ENCODE measurements at regions not wholly inside any gene's neighbourhood (a gene's known extent, or its start where the extent isn't known, plus 50 kb on each side); places are given as distances from the start of the nearest gene placed in this dataset.

DNA sequence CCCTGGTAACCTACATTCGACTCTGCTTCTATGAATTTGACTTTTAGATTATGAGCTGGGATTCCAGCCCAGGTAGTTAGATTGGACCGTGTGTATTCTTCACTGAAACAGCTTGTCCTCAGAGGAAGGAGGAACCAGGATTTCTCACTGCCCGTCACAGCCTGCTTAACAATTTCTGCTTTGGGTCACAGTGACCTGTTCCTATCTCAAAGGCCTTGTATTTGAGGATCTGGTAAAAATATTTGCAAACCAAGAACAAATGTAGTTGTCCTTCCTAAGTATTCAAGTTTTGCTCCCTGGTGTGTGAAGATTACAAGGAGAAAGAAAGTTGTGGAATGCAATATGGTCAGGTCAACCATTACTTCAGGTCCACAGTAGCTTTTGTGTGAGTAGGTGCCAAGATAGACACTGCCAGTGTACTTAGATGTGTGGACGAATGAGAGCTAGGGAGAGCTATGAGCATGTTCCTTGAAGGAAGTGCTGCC is 55.1 kb downstream of the KIF4B start:
- DNase-seq, result no peak

DNA sequence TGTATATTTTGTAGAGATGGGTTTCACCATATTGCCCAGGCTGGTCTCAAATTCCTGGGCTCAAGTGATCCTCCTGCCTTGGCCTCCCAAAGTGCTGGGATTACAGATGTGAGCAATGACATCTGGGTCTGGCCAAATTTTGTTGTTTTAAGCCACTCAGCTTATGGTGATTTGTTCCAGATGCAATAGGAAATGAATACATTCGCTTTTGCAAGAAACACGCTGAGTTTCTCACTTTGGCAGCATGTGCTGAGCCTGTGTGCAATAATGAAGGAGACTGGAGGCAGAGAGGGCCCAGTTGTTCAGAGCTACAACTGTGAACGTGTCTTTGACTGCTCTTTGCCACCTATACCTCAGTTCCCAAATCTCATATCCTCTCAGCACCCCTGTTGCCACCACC is 56.4 kb downstream of the KIF4B start:
- DNase-seq, result no peak

GRCh38 chr5:155070781-155071180 is 57.2 kb downstream of the KIF4B start:
- DNase-seq, result no peak

DNA sequence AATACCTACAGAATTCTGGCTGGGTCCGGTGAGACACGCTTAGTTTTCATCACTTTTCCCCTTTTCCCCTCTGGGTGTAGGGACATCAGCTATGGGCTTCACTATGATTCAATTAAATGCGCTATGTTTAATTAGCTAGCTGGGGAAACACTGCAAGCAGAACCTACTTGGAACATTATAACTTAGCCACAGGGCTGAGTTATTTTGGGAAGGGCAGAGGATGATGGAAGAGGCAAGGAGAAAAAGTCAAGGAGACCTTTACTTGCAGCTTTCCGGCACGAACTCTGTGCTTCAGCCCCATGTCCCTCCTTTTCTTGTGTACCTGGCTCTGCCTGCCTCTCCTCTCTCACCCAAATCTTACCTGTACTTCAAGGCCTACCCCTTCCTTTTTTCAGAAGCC is 62.8 kb downstream of the KIF4B start:
- DNase-seq, result no peak

GRCh38 chr5:155079698-155080097 is 66.1 kb downstream of the KIF4B start:
- no peak for DNase-seq

DNA sequence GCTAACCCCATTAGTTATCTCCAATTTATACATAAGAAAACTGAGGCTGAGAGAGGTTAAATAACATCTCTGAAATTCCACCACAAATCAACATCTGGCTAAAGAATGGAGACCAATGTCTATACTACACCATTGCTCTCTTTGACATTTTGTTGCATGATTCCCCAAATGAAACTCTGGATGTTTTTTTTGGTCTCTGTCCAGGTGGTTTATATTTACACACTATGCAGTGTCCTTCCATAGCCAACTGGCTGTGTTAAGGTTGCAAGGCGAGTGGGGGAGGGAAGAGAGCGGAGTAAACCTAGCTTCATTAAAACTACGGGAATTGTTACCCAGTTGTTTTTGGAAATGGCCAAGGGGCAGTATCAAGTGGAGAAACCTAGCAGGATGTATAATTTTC is 67.2 kb downstream of the KIF4B start:
- DNase-seq, result no peak

DNA sequence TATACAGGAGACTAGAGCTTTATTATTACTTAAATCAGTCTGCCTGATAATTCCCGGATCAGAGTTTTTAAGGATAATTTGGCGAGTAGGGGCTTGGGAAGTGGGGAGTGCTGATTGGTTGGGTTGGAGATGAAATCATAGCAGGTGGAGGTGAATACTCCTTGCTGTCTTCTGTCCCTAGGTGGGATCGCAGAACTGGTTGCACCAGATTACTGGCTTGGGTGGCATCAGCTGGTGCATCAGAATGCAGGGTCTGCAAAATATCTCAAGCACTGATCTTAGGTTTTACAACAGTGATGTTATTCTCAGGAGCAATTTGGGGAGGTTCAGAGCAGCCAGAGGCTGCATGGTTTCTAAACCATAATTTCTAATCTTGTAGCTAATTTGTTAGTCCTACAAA is 68.1 kb downstream of the KIF4B start:
- no peak for DNase-seq

DNA sequence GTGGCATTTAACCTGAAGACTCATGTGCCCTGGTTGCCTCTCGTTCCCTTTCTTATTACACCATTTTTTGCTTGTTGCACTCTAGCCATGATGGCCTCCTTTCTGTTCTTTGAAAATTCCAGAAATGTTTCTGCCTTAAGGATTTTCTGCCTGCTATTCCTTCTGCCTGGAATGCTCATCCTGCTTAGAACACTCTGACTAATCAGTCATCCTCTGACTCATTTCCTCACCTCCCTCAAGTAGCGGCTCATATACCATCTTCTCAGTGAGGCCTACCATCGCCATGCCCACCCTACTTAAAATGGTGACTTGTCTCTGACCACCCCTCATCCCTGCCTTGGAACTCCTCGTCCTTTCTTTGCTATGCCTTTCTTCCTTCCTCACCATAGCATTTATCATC is 68.8 kb downstream of the KIF4B start:
- DNase-seq, result no peak

GRCh38 chr5:155085282-155085989 is 71.9 kb downstream of the KIF4B start:
- peak in 1 of 2 experiments; percentile 5 for DNase-seq

DNA sequence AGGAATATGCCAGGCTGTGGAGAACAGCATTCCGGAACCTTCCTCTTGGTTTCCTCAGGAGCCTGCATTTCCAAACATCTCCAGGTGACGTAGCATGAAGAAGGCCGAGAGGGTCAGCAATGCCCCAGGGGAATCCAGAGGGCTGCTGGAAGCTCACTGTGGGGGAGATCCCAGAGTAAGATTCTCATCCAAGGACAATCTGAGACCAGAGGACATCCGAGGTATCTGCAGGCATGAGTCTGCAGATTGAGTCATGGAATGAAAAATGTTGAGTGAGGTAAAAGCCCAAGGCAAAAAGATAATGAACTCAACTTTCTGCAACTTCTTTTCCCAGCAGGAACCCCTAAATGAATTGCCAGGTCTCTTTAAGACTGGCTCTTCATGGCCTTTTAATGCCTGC is 73.5 kb downstream of the KIF4B start:
- DNase-seq, result no peak

DNA sequence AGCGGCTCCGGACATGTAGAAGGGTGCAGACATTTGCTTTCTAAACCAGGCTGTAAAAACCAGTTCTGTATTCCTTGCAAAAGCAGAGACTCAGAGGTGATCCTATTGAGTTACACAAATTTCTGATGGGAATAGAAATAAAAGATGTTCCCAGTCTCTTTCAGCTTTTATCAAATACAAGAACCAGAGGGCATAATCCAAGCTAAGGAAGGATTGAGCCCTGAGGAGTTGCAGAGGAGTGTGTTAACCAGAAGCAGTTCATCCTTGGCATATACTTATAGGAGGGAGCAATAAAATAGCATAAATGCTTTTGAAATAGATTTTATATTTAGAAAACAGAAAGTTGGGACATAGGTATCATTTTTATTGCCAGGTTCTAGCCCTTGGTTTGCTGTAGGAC is 75.3 kb downstream of the KIF4B start:
- no peak for DNase-seq

GRCh38 chr5:155089643-155090042 is 76.1 kb downstream of the KIF4B start:
- no peak for DNase-seq

- no peak for DNase-seq
Measured at GRCh38 chr5:155091063-155091648, 77.6 kb downstream of the KIF4B start.

DNA sequence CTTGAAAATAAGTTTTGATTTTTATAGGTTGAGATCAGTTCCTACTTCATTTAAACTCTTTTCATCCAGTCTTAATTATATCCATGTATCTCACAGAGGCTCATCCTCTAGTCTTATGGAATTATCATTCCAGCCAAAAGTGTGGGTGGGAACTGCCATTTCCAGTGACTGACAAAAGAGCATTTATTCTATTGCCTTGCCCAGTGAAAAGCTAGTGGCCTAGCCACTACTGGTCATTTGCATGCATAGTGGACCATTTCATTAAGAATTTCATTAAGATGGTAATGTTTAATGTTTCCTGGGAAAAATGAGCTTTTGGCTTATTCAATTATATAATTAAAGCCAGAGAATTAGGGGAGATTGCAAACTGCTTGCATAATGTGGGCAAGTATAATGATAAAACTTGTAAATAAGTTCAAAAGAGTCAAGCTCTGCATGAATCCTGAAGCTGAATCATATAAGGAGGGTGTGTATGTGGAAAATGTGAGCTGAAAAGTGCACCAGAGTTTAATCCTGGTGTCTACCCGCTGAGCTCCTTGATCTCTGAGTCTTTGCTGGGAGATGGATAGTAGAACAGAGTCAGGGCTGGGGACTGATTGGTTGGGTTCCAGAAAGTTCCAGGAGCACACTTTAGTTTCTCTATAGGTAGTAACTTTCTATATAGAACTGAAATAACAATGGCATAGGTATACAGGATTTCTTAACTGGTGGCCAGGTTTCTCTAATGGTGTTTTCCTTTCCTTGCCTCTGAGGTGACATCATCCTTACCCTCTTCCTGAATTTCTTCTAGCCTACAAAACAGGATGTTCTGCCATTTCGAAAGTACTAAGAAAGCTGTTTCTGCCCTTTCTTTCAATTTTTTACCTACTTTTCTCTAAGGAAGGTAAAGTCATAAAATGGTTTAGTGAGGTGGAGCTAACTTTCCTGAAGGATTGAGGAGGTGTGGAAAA is 78.5 kb downstream of the KIF4B start:
- no peak for DNase-seq

DNA sequence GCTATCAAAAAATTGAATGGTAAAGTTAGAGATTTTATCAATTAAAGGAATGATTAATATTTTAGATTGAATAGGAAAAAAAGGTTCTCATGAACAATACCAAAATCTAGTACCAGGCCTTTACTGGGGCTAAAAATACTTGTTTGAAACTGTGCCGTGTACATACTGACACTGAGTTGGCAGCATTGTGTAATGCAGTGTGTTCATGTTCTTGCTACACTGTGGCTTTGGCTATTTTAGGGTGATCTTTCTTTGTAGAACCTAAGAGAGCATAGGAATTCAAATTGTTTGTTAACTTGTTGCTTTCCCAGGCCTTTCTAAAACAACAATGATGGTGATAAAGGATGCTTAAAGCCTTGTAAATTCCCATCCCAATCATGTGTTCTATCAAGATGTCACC is 80.9 kb downstream of the KIF4B start:
- DNase-seq, result no peak

- DNase-seq, result no peak
Measured at GRCh38 chr5:155097995-155098394, 84.4 kb downstream of the KIF4B start.

GRCh38 chr5:155098433-155098832 is 84.9 kb downstream of the KIF4B start:
- DNase-seq, result no peak

DNA sequence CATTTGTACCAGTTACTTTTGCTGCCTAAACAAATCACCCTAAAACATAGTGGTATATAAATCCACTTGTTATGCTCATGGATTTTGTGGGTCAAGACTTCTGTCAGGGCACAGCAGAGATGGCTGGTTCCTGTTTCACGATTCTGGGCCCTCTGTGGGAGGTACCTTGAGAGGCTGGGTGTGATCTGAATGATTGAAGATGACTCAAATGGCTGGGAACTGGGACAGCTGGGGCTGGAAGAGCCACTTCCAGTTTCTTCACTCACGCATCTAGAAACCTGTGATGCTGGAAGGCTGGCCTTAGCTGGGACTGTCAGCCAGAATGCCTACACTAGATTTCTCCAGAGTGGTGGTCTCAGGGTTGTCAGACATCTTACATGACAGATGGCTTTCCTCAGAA is 88.1 kb downstream of the KIF4B start:
- DNase-seq, result no peak

- no peak for DNase-seq
Measured at GRCh38 chr5:155103146-155103545, 89.6 kb downstream of the KIF4B start.

- no peak for DNase-seq
Measured at GRCh38 chr5:155104441-155104840, 90.9 kb downstream of the KIF4B start.

DNA sequence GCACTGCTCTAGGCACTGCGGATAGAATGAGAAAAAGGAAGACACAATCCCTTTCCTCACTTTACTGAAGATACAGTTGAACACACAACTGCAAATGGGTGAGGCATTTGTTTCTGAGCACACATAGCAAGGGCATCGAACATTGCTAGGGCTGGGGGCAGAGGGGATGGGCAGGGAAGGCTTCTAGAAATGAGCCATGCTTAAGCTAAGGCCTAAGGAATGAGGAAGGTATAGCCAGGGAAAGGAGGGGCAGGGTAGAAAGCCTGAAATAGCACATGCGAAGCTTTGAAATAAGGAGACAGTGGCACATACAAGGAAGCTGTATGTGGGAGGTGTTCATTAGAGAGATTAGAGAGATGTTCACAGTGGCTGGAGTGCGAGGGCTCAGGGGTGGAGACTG is 92.7 kb downstream of the KIF4B start:
- DNase-seq, result no peak

DNA sequence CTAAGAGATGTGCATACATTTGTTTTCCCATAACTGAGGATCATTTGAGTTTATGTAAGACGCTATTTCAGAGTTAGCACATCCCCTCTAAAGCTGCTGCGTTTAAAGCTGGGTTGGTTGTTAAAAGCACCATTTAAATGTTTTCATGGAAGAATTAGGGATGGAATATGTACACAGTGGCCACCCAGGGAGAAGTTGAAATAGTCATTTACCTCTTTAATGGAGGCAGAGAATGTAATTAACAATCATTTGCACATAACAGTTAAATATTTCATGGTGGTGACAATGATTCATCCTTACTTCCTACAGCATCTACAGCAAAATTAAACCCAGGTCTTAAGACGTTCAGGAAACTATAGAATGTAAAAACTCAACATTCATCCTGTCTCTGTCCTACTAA is 100.3 kb downstream of the KIF4B start:
- DNase-seq, result no peak

DNA sequence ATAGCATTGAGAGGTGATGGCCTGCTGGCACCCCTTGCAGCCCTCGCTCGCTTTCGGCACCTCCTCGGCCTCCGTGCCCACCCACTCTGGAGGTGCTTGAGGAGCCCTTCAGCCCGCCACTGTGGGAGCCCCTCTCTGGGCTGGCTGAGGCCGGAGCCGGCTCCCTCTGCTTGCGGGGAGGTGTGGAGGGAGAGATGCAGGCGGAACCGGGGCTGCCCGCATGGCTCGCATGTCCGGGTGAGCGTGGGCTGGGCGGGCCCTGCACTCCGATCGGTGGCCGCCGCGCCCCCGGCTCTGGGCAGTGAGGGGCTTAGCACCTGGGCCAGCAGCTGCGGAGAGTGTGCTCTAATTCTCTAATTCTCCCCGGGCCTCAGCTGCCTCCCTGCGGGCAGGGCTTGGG is 101.1 kb downstream of the KIF4B start:
- DNase-seq, result no peak

Measured in NCI-H526 (cell line).